Erythroblast (primary cell): ENCODE measurements at regions not wholly inside any gene's neighbourhood (a gene's known extent, or its start where the extent isn't known, plus 50 kb on each side); places are given as distances from the start of the nearest gene placed in this dataset.

ENCODE experiments used
- GATA1 ChIP-seq: IDR thresholded peaks from 2 replicates; pipeline ENCODE4 v1.6.1; 2011; ENCODE audit warnings: low read depth, mild to moderate bottlenecking, control low read depth, low read length, moderate library complexity
- POLR2A ChIP-seq: IDR thresholded peaks from 2 replicates; pipeline ENCODE4 v1.6.1; 2011; ENCODE audit warnings: mild to moderate bottlenecking, low read length

- TF ChIP-seq POLR2A (no peak), GATA1 (no peak)
Observed at GRCh38 chr5:112097768-112098167, 321.3 kb downstream of the EPB41L4A start.
